Psoas muscle (tissue), 7 donors: ENCODE measurements at regions not wholly inside any gene's neighbourhood (a gene's known extent, or its start where the extent isn't known, plus 50 kb on each side); places are given as distances from the start of the nearest gene placed in this dataset.

Experiments
- ATAC-seq, 4 donors: fragments of 200-7000 bp; cut with Tn5 transposase; one replicate each; pipeline ENCODE4 v1.9.1; 2020; ENCODE audit warnings: moderate library complexity in 3 of 4, mild to moderate bottlenecking in 2 of 4
- DNase-seq, 2 donors: peaks; one replicate each; pipeline ENCODE4 v3.0.0-alpha.2; 2020
- H3K27ac ChIP-seq: fragments of 200-600 bp; one replicate; pipeline ENCODE4 v1.8.0; 2022
- H3K27me3 ChIP-seq, 3 donors: fragments of 200-600 bp in 1 of 3; one replicate each; pipeline versions ENCODE4 v1.6.1 to v1.8.0; 2013 to 2022; ENCODE audit warnings: low read length in 2 of 3, mild to moderate bottlenecking in 2 of 3, moderate library complexity in 1 of 3; ENCODE audit not compliant: insufficient read depth in 3 of 3
- H3K36me3 ChIP-seq, 2 donors: fragments of 200-600 bp in 1 of 2; one replicate each; pipeline versions ENCODE4 v1.6.1 to v1.8.0; 2013 to 2022; ENCODE audit warnings: low read depth in 1 of 2, mild to moderate bottlenecking in 1 of 2, moderate library complexity in 1 of 2; ENCODE audit not compliant: insufficient read depth in 1 of 2
- H3K4me1 ChIP-seq: fragments of 200-600 bp; one replicate; pipeline ENCODE4 v1.8.0; 2022
- H3K4me3 ChIP-seq: fragments of 200-600 bp; one replicate; pipeline ENCODE4 v1.8.0; 2022; ENCODE audit warnings: mild to moderate bottlenecking
- H3K9me3 ChIP-seq: fragments of 200-600 bp; one replicate; pipeline ENCODE4 v1.8.0; 2022
- WGBS, 3 donors: extraction: QIAGEN DNeasy Blood & Tissue Kit; methylation state at CpG; one replicate each; pipeline versions ENCODE4 v1.1.6 to v1.1.7; 2013; 5-methylcytosine and 5-hydroxymethylcytosine counted together
- intact Hi-C, 2 donors: fragments of 100-400 bp; cut with DNase I; formaldehyde crosslinking; loops; one replicate each; pipeline versions ENCODE4 v1.11.0 to v1.14.2; 2022
- TF ChIP-seq, protein P1 (sequence below): fragments of 200-600 bp; IDR thresholded peaks from one replicate; pipeline ENCODE4 v1.8.0; 2022; ENCODE audit warnings: antibody characterized with exemption
- donor health status: healthy with polysubstance abuse.
- donor health status: DM: no; HTN: no; CAD: no; lungs with moderate emphysema.
- donor health status: Bipolar disorder and iron deficiency.
- donor health status: healthy.
- donor health status: DM: yes; HTN: yes; CAD: no.
- donor health status: DM: no; HTN: no; CAD: no.
- donor health status: DM: yes; HTN: yes; CAD: no.

DNA sequence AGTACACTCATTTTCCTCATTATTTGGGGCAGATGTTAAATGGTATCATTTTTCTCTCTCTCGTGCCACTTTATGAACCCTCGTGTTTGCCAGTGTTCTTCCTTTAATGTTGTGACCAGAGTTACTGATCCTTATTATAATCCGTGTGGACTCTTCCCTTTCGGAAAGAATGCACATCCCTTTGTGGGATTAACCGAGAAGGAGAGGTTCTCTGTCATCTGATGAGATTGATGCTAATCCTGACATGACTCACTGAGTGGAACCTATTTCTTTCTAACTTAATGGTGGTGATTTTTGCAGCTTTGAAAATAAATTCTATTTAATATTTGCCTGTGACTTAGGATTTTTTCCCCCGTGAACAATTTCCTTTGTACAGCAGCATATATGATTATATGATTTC lies 300.0 kb upstream of the MAN1A1 start:
- intact Hi-C loops, result no loop called here
- H3K27ac ChIP-seq, result no peak overlapping the region
- no peaks in the 10 kb centered on the region for H3K27me3 ChIP-seq
- no peak for ATAC-seq
- H3K9me3 ChIP-seq, result no peaks in the 10 kb centered on the region
- no peaks in the 10 kb centered on the region for H3K36me3 ChIP-seq
- DNase-seq, result no peak
- no peak overlapping the region for H3K4me3 ChIP-seq
- TF ChIP-seq, protein P1, sequence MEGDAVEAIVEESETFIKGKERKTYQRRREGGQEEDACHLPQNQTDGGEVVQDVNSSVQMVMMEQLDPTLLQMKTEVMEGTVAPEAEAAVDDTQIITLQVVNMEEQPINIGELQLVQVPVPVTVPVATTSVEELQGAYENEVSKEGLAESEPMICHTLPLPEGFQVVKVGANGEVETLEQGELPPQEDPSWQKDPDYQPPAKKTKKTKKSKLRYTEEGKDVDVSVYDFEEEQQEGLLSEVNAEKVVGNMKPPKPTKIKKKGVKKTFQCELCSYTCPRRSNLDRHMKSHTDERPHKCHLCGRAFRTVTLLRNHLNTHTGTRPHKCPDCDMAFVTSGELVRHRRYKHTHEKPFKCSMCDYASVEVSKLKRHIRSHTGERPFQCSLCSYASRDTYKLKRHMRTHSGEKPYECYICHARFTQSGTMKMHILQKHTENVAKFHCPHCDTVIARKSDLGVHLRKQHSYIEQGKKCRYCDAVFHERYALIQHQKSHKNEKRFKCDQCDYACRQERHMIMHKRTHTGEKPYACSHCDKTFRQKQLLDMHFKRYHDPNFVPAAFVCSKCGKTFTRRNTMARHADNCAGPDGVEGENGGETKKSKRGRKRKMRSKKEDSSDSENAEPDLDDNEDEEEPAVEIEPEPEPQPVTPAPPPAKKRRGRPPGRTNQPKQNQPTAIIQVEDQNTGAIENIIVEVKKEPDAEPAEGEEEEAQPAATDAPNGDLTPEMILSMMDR, result no peak
- H3K4me1 ChIP-seq, result no peaks in the 10 kb centered on the region
- WGBS, 3 donors, result 38 to 46% (median 39%) methylated on average over 6 of the region's 6 CpGs

DNA sequence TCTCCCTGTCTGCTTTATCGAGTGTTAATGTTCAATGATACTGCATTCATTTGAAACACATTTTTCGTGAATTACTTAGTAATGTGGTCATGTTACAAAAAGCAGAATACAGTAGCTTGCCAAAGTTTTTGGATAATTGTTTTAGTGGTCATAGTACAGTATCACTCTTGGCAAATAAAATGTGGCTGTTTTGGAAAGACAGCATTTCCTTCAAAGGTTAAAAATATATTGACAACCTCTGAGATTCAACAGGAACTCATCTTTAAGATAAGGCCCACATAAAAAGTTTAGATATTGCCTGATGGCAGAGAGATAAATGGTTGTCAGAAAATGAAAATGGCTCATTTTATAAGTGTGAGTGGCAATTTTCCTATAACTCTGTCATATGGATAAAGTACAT lies 297.7 kb upstream of the MAN1A1 start:
- H3K4me3 ChIP-seq, result no peak overlapping the region
- no peaks in the 10 kb centered on the region for H3K9me3 ChIP-seq
- no peak overlapping the region for H3K27ac ChIP-seq
- 20 to 32% (median 30%) methylated on average over 2 of the region's 2 CpGs for WGBS, 3 donors
- no peaks in the 10 kb centered on the region for H3K27me3 ChIP-seq
- ATAC-seq (no peak), DNase-seq (no peak)
- TF ChIP-seq, protein P1, result no peak
- H3K36me3 ChIP-seq, result no peaks in the 10 kb centered on the region
- intact Hi-C loops, result no loop called here
- no peaks in the 10 kb centered on the region for H3K4me1 ChIP-seq

DNA sequence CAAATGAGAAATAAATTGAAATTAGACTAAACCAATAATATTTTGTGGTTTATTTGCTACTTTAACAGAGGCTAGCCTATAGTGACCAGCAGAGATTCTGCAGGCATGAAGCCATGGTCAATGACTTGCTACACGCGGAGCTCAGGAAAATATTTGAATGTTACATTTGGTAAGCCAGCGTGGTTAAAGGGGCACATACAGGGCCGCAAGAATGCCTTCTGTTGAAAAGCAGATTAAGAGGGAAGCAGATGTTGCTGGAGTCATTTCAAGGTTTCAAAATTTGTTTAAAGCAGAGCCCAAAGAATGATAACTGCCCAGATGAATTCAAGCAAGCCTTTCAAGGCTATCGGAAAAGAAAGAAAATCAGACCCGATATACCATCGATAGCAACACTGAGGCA lies 294.3 kb upstream of the MAN1A1 start:
- ATAC-seq (no peak), DNase-seq (no peak)
- H3K36me3 ChIP-seq, result no peaks in the 10 kb centered on the region
- no peaks in the 10 kb centered on the region for H3K27me3 ChIP-seq
- H3K9me3 ChIP-seq, result no peaks in the 10 kb centered on the region
- TF ChIP-seq, protein P1, result no peak
- no peaks in the 10 kb centered on the region for H3K4me1 ChIP-seq
- H3K27ac ChIP-seq, result no peak overlapping the region
- WGBS, 3 donors, result 42 to 58% (median 47%) methylated on average over 7 of the region's 7 CpGs
- no peak overlapping the region for H3K4me3 ChIP-seq
- intact Hi-C loops, result no loop called here

DNA sequence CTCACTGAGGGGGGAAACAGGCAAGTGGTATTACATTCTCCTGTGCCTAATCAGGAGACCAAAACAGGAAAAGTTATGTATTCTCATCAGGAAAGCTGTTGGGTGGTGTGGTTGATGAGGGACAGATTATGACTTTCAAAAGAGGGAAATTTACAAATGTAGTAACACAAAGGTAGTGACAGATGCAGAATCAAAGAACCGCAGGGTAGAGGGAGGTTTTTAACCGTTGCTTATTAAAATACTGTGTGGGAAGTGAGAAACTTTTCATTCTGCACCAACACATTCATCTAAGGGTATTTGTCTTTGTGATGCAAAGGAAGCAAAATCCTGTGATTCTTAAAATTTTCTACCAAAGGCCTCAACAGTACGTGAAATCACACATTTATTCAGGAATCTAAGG lies 288.2 kb upstream of the MAN1A1 start:
- WGBS, 3 donors, result 64 to 75% (median 69%) methylated on average over 3 of the region's 3 CpGs
- Histone ChIP-seq H3K36me3 (no peaks in the 10 kb centered on the region), H3K9me3 (peaks cover 5% of the 10 kb centered on the region), H3K4me3 (no peak overlapping the region), H3K4me1 (no peaks in the 10 kb centered on the region), H3K27ac (no peak overlapping the region), H3K27me3 (no peaks in the 10 kb centered on the region)
- no peak for ATAC-seq
- no peak for DNase-seq
- intact Hi-C loops, result no loop called here
- TF ChIP-seq, protein P1, result no peak

DNA sequence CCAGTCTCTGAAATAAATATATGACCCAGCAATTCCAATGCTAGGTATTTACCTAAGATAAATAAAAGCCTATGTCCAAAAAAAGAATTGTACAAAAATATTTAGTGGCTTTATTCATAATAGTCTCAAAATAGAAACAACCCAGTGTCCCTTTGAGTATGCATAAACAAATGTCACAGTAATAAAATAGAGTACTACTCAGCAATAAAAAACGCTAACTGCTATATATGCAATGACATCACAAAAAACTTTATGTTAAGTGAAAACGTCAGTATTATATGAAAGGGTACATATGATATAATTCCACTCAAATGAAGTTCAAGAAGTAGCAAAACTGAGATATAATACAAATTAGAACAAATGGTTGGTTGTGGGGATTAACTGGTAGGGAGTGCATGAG lies 286.5 kb upstream of the MAN1A1 start:
- peaks cover 13% of the 10 kb centered on the region for H3K9me3 ChIP-seq
- WGBS, 3 donors, result 76 to 85% (median 85%) methylated on average over 2 of the region's 2 CpGs
- H3K27me3 ChIP-seq, result no peaks in the 10 kb centered on the region
- intact Hi-C loops, result no loop called here
- H3K4me1 ChIP-seq, result no peaks in the 10 kb centered on the region
- DNase-seq, result no peak
- no peak overlapping the region for H3K4me3 ChIP-seq
- ATAC-seq, result no peak
- TF ChIP-seq, protein P1, result no peak
- H3K27ac ChIP-seq, result no peak overlapping the region
- no peaks in the 10 kb centered on the region for H3K36me3 ChIP-seq
